Liver (tissue), 8 donors: ENCODE measurements at regions not wholly inside any gene's neighbourhood (a gene's known extent, or its start where the extent isn't known, plus 50 kb on each side); places are given as distances from the start of the nearest gene placed in this dataset.

Source experiments
- DNase-seq: peaks from one replicate; pipeline ENCODE4 v3.0.0-alpha.2; 2017; ENCODE audit warnings: low spot score
- H3K27ac ChIP-seq, 2 donors: one replicate each; pipeline ENCODE4 v1.7.0; 2013; ENCODE audit warnings: inconsistent platforms in 2 of 2, low read length in 2 of 2, control low read depth in 1 of 2, low read depth in 1 of 2, mild to moderate bottlenecking in 1 of 2
- H3K27me3 ChIP-seq, 4 donors: one replicate each; pipeline versions ENCODE4 v1.6.1 to v1.7.0; 2013; ENCODE audit warnings: low read length in 3 of 4, inconsistent platforms in 1 of 4, mild to moderate bottlenecking in 1 of 4, moderate library complexity in 1 of 4; ENCODE audit not compliant: control insufficient read depth in 4 of 4, insufficient read depth in 4 of 4
- H3K36me3 ChIP-seq, 4 donors: one replicate each; pipeline versions ENCODE4 v1.6.1 to v1.7.0; 2013; ENCODE audit warnings: low read length in 3 of 4, mild to moderate bottlenecking in 3 of 4, low read depth in 1 of 4, moderate library complexity in 1 of 4; ENCODE audit not compliant: control insufficient read depth in 4 of 4, insufficient read depth in 3 of 4
- H3K4me1 ChIP-seq, 4 donors: one replicate each; pipeline versions ENCODE4 v1.6.1 to v1.7.0; 2013; ENCODE audit warnings: low read length in 3 of 4, mild to moderate bottlenecking in 3 of 4, moderate library complexity in 1 of 4; ENCODE audit not compliant: control insufficient read depth in 4 of 4, insufficient read depth in 4 of 4
- H3K4me3 ChIP-seq, 3 donors: one replicate each; pipeline versions ENCODE4 v1.6.1 to v1.7.0; 2013; ENCODE audit warnings: low read length in 3 of 3, control low read depth in 1 of 3, low read depth in 1 of 3, mild to moderate bottlenecking in 1 of 3
- H3K9ac ChIP-seq, 2 donors: one replicate each; pipeline ENCODE4 v1.7.0; 2013; ENCODE audit warnings: low read length in 2 of 2, mild to moderate bottlenecking in 2 of 2, moderate library complexity in 2 of 2, control low read depth in 1 of 2, low read depth in 1 of 2
- H3K9me3 ChIP-seq, 4 donors: one replicate each; pipeline versions ENCODE4 v1.6.1 to v1.7.0; 2013; ENCODE audit warnings: low read length in 3 of 4; ENCODE audit not compliant: control insufficient read depth in 4 of 4
- EGR1 ChIP-seq, 2 donors: IDR thresholded peaks; 2 replicates each; pipeline ENCODE4 v1.6.1; 2016 to 2018; ENCODE audit warnings: antibody characterized with exemption in 2 of 2, low read depth in 2 of 2
- FOXA1 ChIP-seq: IDR thresholded peaks from 2 replicates; pipeline ENCODE4 v1.6.1; 2016; ENCODE audit warnings: antibody characterized with exemption
- FOXA2 ChIP-seq: IDR thresholded peaks from 2 replicates; pipeline ENCODE4 v1.6.1; 2016; ENCODE audit warnings: antibody characterized with exemption
- GABPA ChIP-seq, 2 donors: IDR thresholded peaks in 1 of 2; conservative IDR thresholded peaks in 1 of 2; 2 replicates each; pipeline ENCODE4 v1.6.1; 2016; ENCODE audit warnings: antibody characterized with exemption in 2 of 2, mild to moderate bottlenecking in 1 of 2, moderate library complexity in 1 of 2
- HNF4A ChIP-seq, 2 donors: conservative IDR thresholded peaks; 2 replicates each; pipeline ENCODE4 v1.6.1; 2016; ENCODE audit warnings: antibody characterized with exemption in 2 of 2, mild to moderate bottlenecking in 2 of 2
- HNF4G ChIP-seq: IDR thresholded peaks from 2 replicates; pipeline ENCODE4 v1.6.1; 2016; ENCODE audit warnings: antibody characterized with exemption
- JUND ChIP-seq, 2 donors: IDR thresholded peaks; 2 replicates each; pipeline ENCODE4 v1.6.1; 2016; ENCODE audit warnings: antibody characterized with exemption in 2 of 2
- MAX ChIP-seq: IDR thresholded peaks from 2 replicates; pipeline ENCODE4 v1.6.1; 2016; ENCODE audit warnings: antibody characterized with exemption
- NR2F2 ChIP-seq: IDR thresholded peaks from 2 replicates; pipeline ENCODE4 v1.6.1; 2016; ENCODE audit warnings: antibody characterized with exemption
- RAD21 ChIP-seq, 2 donors: IDR thresholded peaks; 2 replicates each; pipeline ENCODE4 v1.6.1; 2016; ENCODE audit warnings: antibody characterized with exemption in 2 of 2, mild to moderate bottlenecking in 2 of 2
- REST ChIP-seq: IDR thresholded peaks from 2 replicates; pipeline ENCODE4 v1.6.1; 2016; ENCODE audit warnings: antibody characterized with exemption, mild to moderate bottlenecking
- RXRA ChIP-seq, 2 donors: IDR thresholded peaks; 2 replicates each; pipeline ENCODE4 v1.6.1; 2017 to 2018; ENCODE audit warnings: antibody characterized with exemption in 2 of 2, mild to moderate bottlenecking in 1 of 2
- SP1 ChIP-seq: IDR thresholded peaks from 2 replicates; pipeline ENCODE4 v1.6.1; 2018; ENCODE audit warnings: antibody characterized with exemption, mild to moderate bottlenecking
- TAF1 ChIP-seq: conservative IDR thresholded peaks from 2 replicates; pipeline ENCODE4 v1.6.1; 2016; ENCODE audit warnings: antibody characterized with exemption, mild to moderate bottlenecking
- WGBS: extraction: QIAGEN DNeasy Blood & Tissue Kit; methylation state at CpG from one replicate; pipeline ENCODE4 v1.1.7; 2013; 5-methylcytosine and 5-hydroxymethylcytosine counted together
- TF ChIP-seq, protein P1 (sequence below): IDR thresholded peaks from 2 replicates; pipeline ENCODE4 v1.6.1; 2016; ENCODE audit warnings: antibody characterized with exemption
- TF ChIP-seq, protein P2 (sequence below): fragments of 150-350 bp; IDR thresholded peaks from 2 replicates; pipeline ENCODE4 v1.5.1; 2017; ENCODE audit warnings: improper control_type of control experiment, low read depth, low read length; ENCODE audit not compliant: missing input control
- donor health status: healthy.
- donor health status: healthy.
- donor health status: healthy.
- donor health status: healthy.
- donor health status: healthy.

DNA sequence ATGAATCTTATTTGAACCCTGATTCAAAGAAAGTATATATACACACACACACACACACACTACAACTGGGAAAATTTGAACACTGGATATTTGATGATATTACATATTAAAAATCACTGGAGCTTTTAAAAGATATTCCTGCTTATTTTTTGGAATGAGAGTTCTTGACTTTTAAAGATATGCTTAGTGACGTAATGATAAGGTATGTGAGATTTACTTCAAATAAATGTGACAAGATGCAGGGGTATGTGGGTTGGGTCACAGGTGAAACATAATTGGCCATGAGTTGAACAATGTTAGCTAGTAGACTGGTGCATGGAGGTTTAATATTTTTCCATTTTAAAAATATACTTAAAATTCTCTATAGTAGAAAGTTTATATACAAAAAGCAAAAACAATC lies 258.6 kb downstream of the CBLN4 start:
- Histone ChIP-seq H3K4me3 (no peak overlapping the region), H3K9ac (no peak overlapping the region), H3K4me1 (no peaks in the 10 kb centered on the region), H3K36me3 (no peaks in the 10 kb centered on the region), H3K27ac (no peak overlapping the region), H3K27me3 (no peaks in the 10 kb centered on the region), H3K9me3 (no peaks in the 10 kb centered on the region)
- 90% methylated on average over 1 of the region's 1 CpG for WGBS
- DNase-seq: no peak
- TF ChIP-seq REST: no peak
- no peak for TF ChIP-seq FOXA1
- TF ChIP-seq GABPA (IDR thresholded peaks at IDR 0.05 in 1 of 2, conservative IDR thresholded peaks at IDR 0.05 in 1 of 2): no peak
- TF ChIP-seq RXRA (IDR thresholded peaks at IDR 0.05): no peak
- no peak for TF ChIP-seq JUND (IDR thresholded peaks at IDR 0.05)
- no peak for TF ChIP-seq HNF4G
- TF ChIP-seq EGR1 (IDR thresholded peaks at IDR 0.05; ENCODE audit: low read depth in 2 of 2): no peak
- no peak for TF ChIP-seq HNF4A (conservative IDR thresholded peaks at IDR 0.05)
- TF ChIP-seq, protein P1, sequence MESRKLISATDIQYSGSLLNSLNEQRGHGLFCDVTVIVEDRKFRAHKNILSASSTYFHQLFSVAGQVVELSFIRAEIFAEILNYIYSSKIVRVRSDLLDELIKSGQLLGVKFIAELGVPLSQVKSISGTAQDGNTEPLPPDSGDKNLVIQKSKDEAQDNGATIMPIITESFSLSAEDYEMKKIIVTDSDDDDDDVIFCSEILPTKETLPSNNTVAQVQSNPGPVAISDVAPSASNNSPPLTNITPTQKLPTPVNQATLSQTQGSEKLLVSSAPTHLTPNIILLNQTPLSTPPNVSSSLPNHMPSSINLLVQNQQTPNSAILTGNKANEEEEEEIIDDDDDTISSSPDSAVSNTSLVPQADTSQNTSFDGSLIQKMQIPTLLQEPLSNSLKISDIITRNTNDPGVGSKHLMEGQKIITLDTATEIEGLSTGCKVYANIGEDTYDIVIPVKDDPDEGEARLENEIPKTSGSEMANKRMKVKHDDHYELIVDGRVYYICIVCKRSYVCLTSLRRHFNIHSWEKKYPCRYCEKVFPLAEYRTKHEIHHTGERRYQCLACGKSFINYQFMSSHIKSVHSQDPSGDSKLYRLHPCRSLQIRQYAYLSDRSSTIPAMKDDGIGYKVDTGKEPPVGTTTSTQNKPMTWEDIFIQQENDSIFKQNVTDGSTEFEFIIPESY: no peak
- TF ChIP-seq TAF1: no peak

DNA sequence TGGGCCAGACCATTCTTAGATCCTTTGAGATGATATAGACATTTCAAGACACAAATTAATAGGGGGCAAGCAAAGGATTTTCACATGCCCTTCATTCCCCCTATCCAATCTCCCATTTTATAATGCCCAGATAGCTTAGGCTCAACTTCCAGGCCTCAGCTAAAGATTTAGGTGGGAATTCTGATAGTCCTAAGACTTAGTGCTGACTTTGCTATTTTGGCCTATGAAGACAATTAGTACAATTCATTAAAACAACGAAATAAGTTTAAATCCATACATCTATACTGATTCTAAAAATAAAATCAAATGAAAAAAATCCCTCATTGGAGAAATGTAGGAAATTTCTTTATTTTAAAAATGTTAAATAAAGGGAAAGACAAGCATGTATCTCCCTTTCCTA lies 259.5 kb downstream of the CBLN4 start:
- Histone ChIP-seq H3K27ac (no peak overlapping the region), H3K9me3 (no peaks in the 10 kb centered on the region), H3K4me1 (no peaks in the 10 kb centered on the region), H3K4me3 (no peak overlapping the region), H3K9ac (no peak overlapping the region), H3K36me3 (no peaks in the 10 kb centered on the region), H3K27me3 (no peaks in the 10 kb centered on the region)
- no peak for TF ChIP-seq SP1
- TF ChIP-seq FOXA1: no peak
- no peak for TF ChIP-seq HNF4G
- TF ChIP-seq, protein P1: no peak
- no peak for TF ChIP-seq RXRA (IDR thresholded peaks at IDR 0.05)
- TF ChIP-seq, protein P2, sequence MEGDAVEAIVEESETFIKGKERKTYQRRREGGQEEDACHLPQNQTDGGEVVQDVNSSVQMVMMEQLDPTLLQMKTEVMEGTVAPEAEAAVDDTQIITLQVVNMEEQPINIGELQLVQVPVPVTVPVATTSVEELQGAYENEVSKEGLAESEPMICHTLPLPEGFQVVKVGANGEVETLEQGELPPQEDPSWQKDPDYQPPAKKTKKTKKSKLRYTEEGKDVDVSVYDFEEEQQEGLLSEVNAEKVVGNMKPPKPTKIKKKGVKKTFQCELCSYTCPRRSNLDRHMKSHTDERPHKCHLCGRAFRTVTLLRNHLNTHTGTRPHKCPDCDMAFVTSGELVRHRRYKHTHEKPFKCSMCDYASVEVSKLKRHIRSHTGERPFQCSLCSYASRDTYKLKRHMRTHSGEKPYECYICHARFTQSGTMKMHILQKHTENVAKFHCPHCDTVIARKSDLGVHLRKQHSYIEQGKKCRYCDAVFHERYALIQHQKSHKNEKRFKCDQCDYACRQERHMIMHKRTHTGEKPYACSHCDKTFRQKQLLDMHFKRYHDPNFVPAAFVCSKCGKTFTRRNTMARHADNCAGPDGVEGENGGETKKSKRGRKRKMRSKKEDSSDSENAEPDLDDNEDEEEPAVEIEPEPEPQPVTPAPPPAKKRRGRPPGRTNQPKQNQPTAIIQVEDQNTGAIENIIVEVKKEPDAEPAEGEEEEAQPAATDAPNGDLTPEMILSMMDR: no peak
- TF ChIP-seq NR2F2: no peak
- TF ChIP-seq RAD21 (IDR thresholded peaks at IDR 0.05): no peak
- no peak for TF ChIP-seq HNF4A (conservative IDR thresholded peaks at IDR 0.05)
- no peak for TF ChIP-seq GABPA (IDR thresholded peaks at IDR 0.05 in 1 of 2, conservative IDR thresholded peaks at IDR 0.05 in 1 of 2)
- no peak for TF ChIP-seq FOXA2
- TF ChIP-seq MAX: no peak
- TF ChIP-seq TAF1: no peak
- no peak for TF ChIP-seq EGR1 (IDR thresholded peaks at IDR 0.05; ENCODE audit: low read depth in 2 of 2)
- DNase-seq: no peak
- WGBS: 76% methylated on average over 1 of the region's 1 CpG
